Psoas muscle (tissue), 7 donors: ENCODE measurements at regions not wholly inside any gene's neighbourhood (a gene's known extent, or its start where the extent isn't known, plus 50 kb on each side); places are given as distances from the start of the nearest gene placed in this dataset.

ENCODE experiments used
- ATAC-seq, 4 donors: fragments of 200-7000 bp; cut with Tn5 transposase; one replicate each; pipeline ENCODE4 v1.9.1; 2020; ENCODE audit warnings: moderate library complexity in 3 of 4, mild to moderate bottlenecking in 2 of 4
- DNase-seq, 2 donors: peaks; one replicate each; pipeline ENCODE4 v3.0.0-alpha.2; 2020
- H3K27ac ChIP-seq: fragments of 200-600 bp; one replicate; pipeline ENCODE4 v1.8.0; 2022
- H3K27me3 ChIP-seq, 3 donors: fragments of 200-600 bp in 1 of 3; one replicate each; pipeline versions ENCODE4 v1.6.1 to v1.8.0; 2013 to 2022; ENCODE audit warnings: low read length in 2 of 3, mild to moderate bottlenecking in 2 of 3, moderate library complexity in 1 of 3; ENCODE audit not compliant: insufficient read depth in 3 of 3
- H3K36me3 ChIP-seq, 2 donors: fragments of 200-600 bp in 1 of 2; one replicate each; pipeline versions ENCODE4 v1.6.1 to v1.8.0; 2013 to 2022; ENCODE audit warnings: low read depth in 1 of 2, mild to moderate bottlenecking in 1 of 2, moderate library complexity in 1 of 2; ENCODE audit not compliant: insufficient read depth in 1 of 2
- H3K4me1 ChIP-seq: fragments of 200-600 bp; one replicate; pipeline ENCODE4 v1.8.0; 2022
- H3K4me3 ChIP-seq: fragments of 200-600 bp; one replicate; pipeline ENCODE4 v1.8.0; 2022; ENCODE audit warnings: mild to moderate bottlenecking
- H3K9me3 ChIP-seq: fragments of 200-600 bp; one replicate; pipeline ENCODE4 v1.8.0; 2022
- WGBS, 3 donors: extraction: QIAGEN DNeasy Blood & Tissue Kit; methylation state at CpG; one replicate each; pipeline versions ENCODE4 v1.1.6 to v1.1.7; 2013; 5-methylcytosine and 5-hydroxymethylcytosine counted together
- intact Hi-C, 2 donors: fragments of 100-400 bp; cut with DNase I; formaldehyde crosslinking; loops; one replicate each; pipeline versions ENCODE4 v1.11.0 to v1.14.2; 2022
- TF ChIP-seq, protein P1 (sequence below): fragments of 200-600 bp; IDR thresholded peaks from one replicate; pipeline ENCODE4 v1.8.0; 2022; ENCODE audit warnings: antibody characterized with exemption
- donor health status: healthy with polysubstance abuse.
- donor health status: DM: no; HTN: no; CAD: no; lungs with moderate emphysema.
- donor health status: Bipolar disorder and iron deficiency.
- donor health status: healthy.
- donor health status: DM: yes; HTN: yes; CAD: no.
- donor health status: DM: no; HTN: no; CAD: no.
- donor health status: DM: yes; HTN: yes; CAD: no.

- Histone ChIP-seq H3K4me1 (no peaks in the 10 kb centered on the region), H3K9me3 (no peaks in the 10 kb centered on the region), H3K27me3 (no peaks in the 10 kb centered on the region), H3K27ac (no peak overlapping the region), H3K36me3 (no peaks in the 10 kb centered on the region), H3K4me3 (no peak overlapping the region)
- DNase-seq (no peak), ATAC-seq (no peak)
- intact Hi-C loops: no loop called here
- TF ChIP-seq, protein P1, sequence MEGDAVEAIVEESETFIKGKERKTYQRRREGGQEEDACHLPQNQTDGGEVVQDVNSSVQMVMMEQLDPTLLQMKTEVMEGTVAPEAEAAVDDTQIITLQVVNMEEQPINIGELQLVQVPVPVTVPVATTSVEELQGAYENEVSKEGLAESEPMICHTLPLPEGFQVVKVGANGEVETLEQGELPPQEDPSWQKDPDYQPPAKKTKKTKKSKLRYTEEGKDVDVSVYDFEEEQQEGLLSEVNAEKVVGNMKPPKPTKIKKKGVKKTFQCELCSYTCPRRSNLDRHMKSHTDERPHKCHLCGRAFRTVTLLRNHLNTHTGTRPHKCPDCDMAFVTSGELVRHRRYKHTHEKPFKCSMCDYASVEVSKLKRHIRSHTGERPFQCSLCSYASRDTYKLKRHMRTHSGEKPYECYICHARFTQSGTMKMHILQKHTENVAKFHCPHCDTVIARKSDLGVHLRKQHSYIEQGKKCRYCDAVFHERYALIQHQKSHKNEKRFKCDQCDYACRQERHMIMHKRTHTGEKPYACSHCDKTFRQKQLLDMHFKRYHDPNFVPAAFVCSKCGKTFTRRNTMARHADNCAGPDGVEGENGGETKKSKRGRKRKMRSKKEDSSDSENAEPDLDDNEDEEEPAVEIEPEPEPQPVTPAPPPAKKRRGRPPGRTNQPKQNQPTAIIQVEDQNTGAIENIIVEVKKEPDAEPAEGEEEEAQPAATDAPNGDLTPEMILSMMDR: no peak
- 91 to 96% (median 95%) methylated on average over 4 of the region's 4 CpGs for WGBS, 3 donors
These were observed 480.8 kb downstream of the GADD45G start for GRCh38 chr9:90085633-90086032.

- Histone ChIP-seq H3K36me3 (no peaks in the 10 kb centered on the region), H3K27ac (no peak overlapping the region), H3K4me3 (no peak overlapping the region), H3K27me3 (no peaks in the 10 kb centered on the region), H3K4me1 (no peaks in the 10 kb centered on the region), H3K9me3 (no peaks in the 10 kb centered on the region)
- WGBS, 3 donors: 80 to 82% (median 80%) methylated on average over 2 of the region's 2 CpGs
- intact Hi-C loops: no loop called here
- no peak for DNase-seq
- TF ChIP-seq, protein P1: no peak
- ATAC-seq: no peak
These were observed 481.3 kb downstream of the GADD45G start for GRCh38 chr9:90086101-90086511.

DNA sequence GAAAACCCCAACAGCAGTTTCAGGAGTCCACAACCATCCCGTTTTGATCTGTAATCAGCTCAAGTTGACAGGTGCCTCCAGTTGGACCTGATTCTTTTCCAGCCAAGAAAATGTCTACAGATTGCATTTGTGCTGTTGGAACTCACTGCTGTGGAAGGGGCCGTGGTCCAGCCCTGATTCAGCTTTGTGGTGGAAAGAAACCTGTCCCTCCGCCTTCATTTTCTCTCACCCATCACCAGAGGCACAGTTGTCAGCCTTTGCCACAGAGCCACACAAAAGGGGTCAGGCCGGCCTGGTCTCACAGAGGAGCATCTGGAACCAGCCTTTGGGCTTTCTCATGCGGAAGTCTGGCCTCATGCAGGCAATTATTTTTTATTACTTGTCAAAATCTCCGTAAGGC is 483.6 kb downstream of the GADD45G start:
- Histone ChIP-seq H3K9me3 (no peaks in the 10 kb centered on the region), H3K36me3 (no peaks in the 10 kb centered on the region), H3K27ac (no peak overlapping the region), H3K4me3 (no peak overlapping the region), H3K27me3 (no peaks in the 10 kb centered on the region), H3K4me1 (no peaks in the 10 kb centered on the region)
- TF ChIP-seq, protein P1: no peak
- intact Hi-C loops: no loop called here
- DNase-seq: no peak
- 65 to 84% (median 77%) methylated on average over 6 of the region's 6 CpGs for WGBS, 3 donors
- no peak for ATAC-seq

- TF ChIP-seq, protein P1: no peak
- H3K4me1 ChIP-seq: no peaks in the 10 kb centered on the region
- DNase-seq (no peak), ATAC-seq (no peak)
- 82 to 90% (median 84%) methylated on average over 4 of the region's 4 CpGs for WGBS, 3 donors
- H3K9me3 ChIP-seq: no peaks in the 10 kb centered on the region
- no peaks in the 10 kb centered on the region for H3K36me3 ChIP-seq
- H3K4me3 ChIP-seq: no peak overlapping the region
- no peaks in the 10 kb centered on the region for H3K27me3 ChIP-seq
- intact Hi-C loops: no loop called here
- H3K27ac ChIP-seq: no peak overlapping the region
These were observed 484.0 kb downstream of the GADD45G start for GRCh38 chr9:90088856-90089255.

DNA sequence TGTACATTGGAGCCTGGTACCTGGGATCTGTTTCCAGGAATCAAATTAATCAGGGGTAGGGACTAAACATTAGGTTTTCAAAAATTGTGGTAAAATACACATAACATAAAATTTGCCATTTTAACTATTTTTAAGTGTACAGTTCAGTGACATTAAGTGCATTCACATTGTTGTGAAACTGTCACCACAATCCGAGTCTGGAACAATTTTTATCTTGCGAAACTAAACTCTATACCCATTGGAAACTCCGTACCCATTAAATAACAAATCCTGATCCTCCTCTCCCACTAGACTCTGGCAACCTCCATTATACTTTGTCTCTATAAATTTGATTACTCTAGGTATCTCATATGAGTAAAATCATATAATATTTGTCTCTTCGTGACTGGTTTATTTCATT is 486.2 kb downstream of the GADD45G start:
- 95 to 99% (median 96%) methylated on average over 4 of the region's 4 CpGs for WGBS, 3 donors
- TF ChIP-seq, protein P1: no peak
- no peaks in the 10 kb centered on the region for H3K36me3 ChIP-seq
- H3K27ac ChIP-seq: no peak overlapping the region
- ATAC-seq: no peak
- DNase-seq: no peak
- no peaks in the 10 kb centered on the region for H3K9me3 ChIP-seq
- intact Hi-C loops: no loop called here
- H3K27me3 ChIP-seq: no peaks in the 10 kb centered on the region
- peaks cover 8% of the 10 kb centered on the region for H3K4me1 ChIP-seq
- H3K4me3 ChIP-seq: no peak overlapping the region
